HCT116 (cell line): ENCODE measurements at regions not wholly inside any gene's neighbourhood (a gene's known extent, or its start where the extent isn't known, plus 50 kb on each side); places are given as distances from the start of the nearest gene placed in this dataset.

Experiments used
- CEBPB ChIP-seq: IDR thresholded peaks from 2 replicates; pipeline ENCODE4 v1.6.1; 2012; ENCODE audit warnings: low read depth
- EGR1 ChIP-seq: IDR thresholded peaks from 2 replicates; pipeline ENCODE4 v1.6.1; 2012; ENCODE audit warnings: low read depth
- EZH2 ChIP-seq: fragments of 200-600 bp; sonication (generic); IDR thresholded peaks from 2 replicates; pipeline ENCODE4 v1.6.1; 2017; ENCODE audit warnings: antibody characterized with exemption, mixed run types
- POLR2A ChIP-seq: IDR thresholded peaks from 2 replicates; pipeline ENCODE4 v1.7.0; 2011; ENCODE audit warnings: borderline replicate concordance; ENCODE audit not compliant: insufficient read depth, insufficient read length; ENCODE audit errors: extremely low read depth
- POLR2AphosphoS5 ChIP-seq: IDR thresholded peaks from 2 replicates; pipeline ENCODE4 v1.6.1; 2011; ENCODE audit warnings: mild to moderate bottlenecking, low read depth, low read length, moderate library complexity
- RAD21 ChIP-seq: IDR thresholded peaks from 2 replicates; pipeline ENCODE4 v1.6.1; 2012; ENCODE audit warnings: low read depth, mild to moderate bottlenecking
- SIN3A ChIP-seq: IDR thresholded peaks from 2 replicates; pipeline ENCODE4 v1.6.1; 2012; ENCODE audit warnings: low read depth
- YY1 ChIP-seq: IDR thresholded peaks from 2 replicates; pipeline ENCODE4 v1.6.1; 2011; ENCODE audit warnings: low read length, low read depth, moderate library complexity, mild to moderate bottlenecking; ENCODE audit not compliant: insufficient replicate concordance; ENCODE audit errors: extremely low read depth
- ZBTB33 ChIP-seq: IDR thresholded peaks from 2 replicates; pipeline ENCODE4 v1.6.1; 2011; ENCODE audit warnings: mild to moderate bottlenecking, low read length, moderate library complexity; ENCODE audit not compliant: insufficient replicate concordance; ENCODE audit errors: extremely low read depth
- TF ChIP-seq, protein P1 (sequence below), 3 experiments: fragments of 200-600 bp in 1 of 3; sonication (generic) in 1 of 3; IDR thresholded peaks in 2 of 3; conservative IDR thresholded peaks in 1 of 3; 2 replicates each; pipeline ENCODE4 v1.5.1; 2012 to 2017; ENCODE audit warnings: low read depth in 2 of 3, low read length in 2 of 3, antibody characterized with exemption in 1 of 3, borderline replicate concordance in 1 of 3, control low read depth in 1 of 3, mild to moderate bottlenecking in 1 of 3, mixed read lengths in 1 of 3, mixed run types in 1 of 3, moderate library complexity in 1 of 3; ENCODE audit not compliant: insufficient read depth in 1 of 3

DNA sequence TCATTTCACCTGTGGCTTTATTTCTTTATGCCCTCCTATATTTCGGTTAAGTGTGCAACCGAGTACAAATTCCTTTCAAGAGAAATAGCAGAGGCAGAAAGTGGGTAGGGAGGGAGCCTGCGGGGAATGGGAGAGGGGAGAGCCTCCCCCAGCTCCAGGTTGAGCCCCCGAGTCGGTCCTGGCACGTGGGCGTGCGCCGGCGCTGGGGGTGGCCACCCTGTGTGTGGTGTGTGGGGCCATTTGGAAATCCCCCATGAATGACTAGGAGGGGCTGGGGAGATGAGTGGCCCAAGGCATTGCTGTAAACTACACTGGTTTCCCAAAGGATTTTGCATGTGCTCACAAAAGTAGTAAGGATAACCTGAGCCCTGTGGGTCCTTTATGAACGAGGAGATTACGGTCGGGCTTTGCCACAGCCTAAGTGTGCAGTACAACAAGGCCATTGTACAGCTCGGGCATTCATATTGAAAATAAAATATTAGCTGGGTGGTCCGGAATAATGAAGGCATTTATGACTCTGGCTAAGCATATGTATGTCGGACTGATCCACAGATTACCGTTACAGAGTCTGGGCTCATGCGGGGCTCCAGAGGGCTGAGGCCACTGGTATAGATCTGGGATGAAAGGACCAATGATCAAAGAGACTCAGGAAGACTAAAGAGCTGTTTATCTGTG, 84.5 kb upstream of the RALGAPA2 start:
- TF ChIP-seq, protein P1, sequence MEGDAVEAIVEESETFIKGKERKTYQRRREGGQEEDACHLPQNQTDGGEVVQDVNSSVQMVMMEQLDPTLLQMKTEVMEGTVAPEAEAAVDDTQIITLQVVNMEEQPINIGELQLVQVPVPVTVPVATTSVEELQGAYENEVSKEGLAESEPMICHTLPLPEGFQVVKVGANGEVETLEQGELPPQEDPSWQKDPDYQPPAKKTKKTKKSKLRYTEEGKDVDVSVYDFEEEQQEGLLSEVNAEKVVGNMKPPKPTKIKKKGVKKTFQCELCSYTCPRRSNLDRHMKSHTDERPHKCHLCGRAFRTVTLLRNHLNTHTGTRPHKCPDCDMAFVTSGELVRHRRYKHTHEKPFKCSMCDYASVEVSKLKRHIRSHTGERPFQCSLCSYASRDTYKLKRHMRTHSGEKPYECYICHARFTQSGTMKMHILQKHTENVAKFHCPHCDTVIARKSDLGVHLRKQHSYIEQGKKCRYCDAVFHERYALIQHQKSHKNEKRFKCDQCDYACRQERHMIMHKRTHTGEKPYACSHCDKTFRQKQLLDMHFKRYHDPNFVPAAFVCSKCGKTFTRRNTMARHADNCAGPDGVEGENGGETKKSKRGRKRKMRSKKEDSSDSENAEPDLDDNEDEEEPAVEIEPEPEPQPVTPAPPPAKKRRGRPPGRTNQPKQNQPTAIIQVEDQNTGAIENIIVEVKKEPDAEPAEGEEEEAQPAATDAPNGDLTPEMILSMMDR (IDR thresholded peaks at IDR 0.05 in 2 of 3, conservative IDR thresholded peaks at IDR 0.05 in 1 of 3; ENCODE audit: borderline replicate concordance in 1 of 3, insufficient read depth in 1 of 3, low read depth in 2 of 3, low read length in 2 of 3), result no peak
- TF ChIP-seq EZH2 (no peak), POLR2AphosphoS5 (no peak), RAD21 (no peak), YY1 (no peak), SIN3A (no peak), CEBPB (no peak), ZBTB33 (no peak), POLR2A (no peak), EGR1 (no peak)
